ENCODE measurements at regions not wholly inside any gene's neighbourhood (a gene's known extent, or its start where the extent isn't known, plus 50 kb on each side); places are given as distances from the start of the nearest gene placed in this dataset.

- ChIA-PET CTCF (no interaction called here), POLR2A (no interaction called here)
Observed at GRCh38 chr2:59458800-59459199, 1094.7 kb downstream of the BCL11A start.

GRCh38 chr2:59456285-59456684, 1097.2 kb downstream of the BCL11A start:
- ChIA-PET CTCF (no interaction called here), POLR2A (no interaction called here)

GRCh38 chr2:59449274-59449673, 1104.2 kb downstream of the BCL11A start:
- ChIA-PET CTCF (no interaction called here), POLR2A (no interaction called here)

GRCh38 chr2:59440491-59440890, 1113.0 kb downstream of the BCL11A start:
- CTCF ChIA-PET: no interaction called here
- POLR2A ChIA-PET: interaction anchor here (0.7 kb wide), 1 partner anchor 127 kb away, joined by 10 read pairs; no protein-coding TSS in a partner anchor

DNA sequence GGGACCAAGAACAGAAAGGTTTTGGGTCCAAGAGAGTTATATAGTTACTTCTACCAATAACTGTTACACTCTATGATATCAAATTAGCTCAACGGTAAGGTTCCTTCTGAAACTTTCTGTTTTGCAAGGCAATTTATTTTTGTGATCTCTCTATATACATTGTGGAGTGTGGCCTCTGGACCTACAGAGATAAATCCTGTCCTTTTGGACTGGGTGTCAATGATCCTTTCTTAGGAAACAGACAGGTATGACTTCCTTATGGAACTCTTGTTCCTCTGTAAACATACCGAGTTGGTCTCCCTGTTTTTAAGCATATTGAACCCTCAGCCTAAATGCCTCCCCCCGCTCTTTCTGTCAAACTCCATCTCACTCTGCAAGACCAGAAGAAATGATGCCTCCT, 1117.8 kb downstream of the BCL11A start:
- ChIA-PET POLR2A (no interaction called here), CTCF (no interaction called here)

DNA sequence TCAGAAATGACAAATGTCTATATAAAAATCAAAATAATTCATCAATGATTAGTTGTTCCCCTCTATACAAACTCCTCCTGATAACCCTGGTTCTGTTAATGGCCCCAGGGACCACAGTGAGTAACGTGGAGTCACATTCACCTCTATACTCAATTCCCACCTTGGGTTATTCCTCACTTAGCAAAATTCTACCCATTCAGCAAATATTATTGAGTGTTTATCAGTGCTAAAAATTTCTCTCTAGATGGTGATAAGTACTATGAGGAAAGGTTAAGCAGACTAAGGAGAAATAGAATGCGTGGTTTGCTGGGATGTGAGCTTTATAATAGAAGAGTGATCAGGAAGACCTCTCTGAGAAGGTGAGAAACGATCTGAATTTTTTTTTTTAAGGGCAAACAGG, 1124.5 kb downstream of the BCL11A start:
- POLR2A ChIA-PET: no interaction called here
- CTCF ChIA-PET: no interaction called here

- ChIA-PET CTCF (no interaction called here), POLR2A (no interaction called here)
Observed at GRCh38 chr2:59427980-59428379, 1125.5 kb downstream of the BCL11A start.

DNA sequence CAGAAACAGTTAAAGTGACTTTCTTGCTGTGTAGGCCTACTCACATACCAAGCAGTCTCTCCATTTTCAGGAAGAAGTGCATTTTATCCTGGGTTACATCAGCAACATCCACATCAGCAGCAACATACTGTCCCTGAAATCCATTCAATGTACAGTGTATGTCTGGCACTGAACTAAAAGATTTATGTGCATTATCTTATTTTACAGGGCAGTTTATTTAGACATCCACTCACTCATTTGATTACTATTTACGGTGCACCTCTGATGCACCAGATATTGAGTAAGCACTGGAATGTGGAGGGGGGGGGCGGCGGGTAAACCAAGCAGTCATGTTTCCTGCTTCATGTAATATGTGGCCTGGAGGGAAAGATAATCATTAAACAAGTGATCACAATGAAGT, 1128.2 kb downstream of the BCL11A start:
- POLR2A ChIA-PET: no interaction called here
- CTCF ChIA-PET: no interaction called here

GRCh38 chr2:59413751-59414570, 1139.5 kb downstream of the BCL11A start:
- CTCF ChIA-PET: no interaction called here
- POLR2A ChIA-PET: no interaction called here

DNA sequence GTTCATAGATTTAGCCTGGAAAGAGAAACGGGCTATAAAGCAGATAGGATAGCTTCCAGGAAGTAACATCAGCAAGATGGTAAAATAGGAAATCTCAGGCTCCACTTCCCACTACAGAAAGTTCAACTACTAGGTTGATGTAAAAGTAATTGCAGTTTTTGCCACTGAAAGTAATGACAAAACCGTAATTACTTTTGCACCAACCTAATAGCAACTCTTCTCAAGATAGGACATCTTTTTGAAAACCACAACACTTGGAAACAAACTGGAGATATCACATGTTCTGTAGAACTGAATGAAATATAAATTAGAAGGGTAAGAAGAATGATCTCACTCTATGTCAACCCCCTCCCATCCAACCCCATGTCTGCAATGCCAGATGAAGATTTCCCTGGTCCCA, 1154.3 kb downstream of the BCL11A start:
- ChIA-PET POLR2A (no interaction called here), CTCF (no interaction called here)

GRCh38 chr2:59398081-59398480, 1155.4 kb downstream of the BCL11A start:
- CTCF ChIA-PET: no interaction called here

GRCh38 chr2:59395119-59395518, 1154.0 kb upstream of the FANCL start:
- CTCF ChIA-PET: no interaction called here
- POLR2A ChIA-PET: no interaction called here

More at GRCh38 chr2:59398081-59398480, 1155.4 kb downstream of the BCL11A start:
- POLR2A ChIA-PET: no interaction called here

- CTCF ChIA-PET: no interaction called here
- POLR2A ChIA-PET: no interaction called here
Observed at GRCh38 chr2:59391896-59392295, 1150.8 kb upstream of the FANCL start.

DNA sequence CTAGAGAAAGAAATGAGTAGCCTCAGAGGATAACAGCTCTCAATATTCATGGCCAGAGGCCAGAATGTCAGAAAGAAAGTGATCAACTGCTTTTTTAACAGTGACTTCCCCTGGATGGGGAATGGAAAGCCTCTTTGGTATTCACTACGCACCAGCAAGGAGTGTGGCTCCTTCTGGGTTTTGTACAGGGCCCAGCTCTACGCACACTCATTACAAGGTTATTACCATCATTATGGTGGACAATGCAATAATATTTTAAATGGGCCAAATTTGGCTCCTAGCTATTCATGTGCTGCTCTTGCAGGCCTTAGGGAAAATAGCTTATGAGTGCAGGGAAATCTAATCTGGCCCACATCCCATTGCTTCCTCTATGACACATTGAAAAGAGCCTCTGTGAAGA, 1149.5 kb upstream of the FANCL start:
- ChIA-PET POLR2A (no interaction called here), CTCF (no interaction called here)

GRCh38 chr2:59389240-59389639, 1148.1 kb upstream of the FANCL start:
- POLR2A ChIA-PET: no interaction called here
- CTCF ChIA-PET: no interaction called here

GRCh38 chr2:59385971-59386370, 1144.8 kb upstream of the FANCL start:
- ChIA-PET POLR2A (no interaction called here), CTCF (no interaction called here)

DNA sequence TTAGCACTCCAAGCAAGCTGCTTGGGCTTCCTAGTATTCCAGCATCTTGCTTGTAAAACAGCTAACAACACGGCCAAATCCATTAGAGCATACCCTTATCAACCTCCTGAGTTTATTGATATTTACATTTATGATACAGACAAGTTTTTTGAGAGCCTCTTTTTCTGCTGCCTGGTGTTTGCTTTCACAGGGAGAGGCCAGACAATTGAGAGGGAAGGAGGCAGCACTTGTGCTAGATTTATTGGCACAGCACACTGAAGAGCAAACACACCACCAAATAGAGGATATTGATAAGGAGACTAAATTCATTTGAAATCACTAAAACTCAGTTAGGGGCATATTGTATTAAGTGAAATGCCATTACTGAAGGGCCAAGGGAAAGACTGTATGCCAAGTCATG, 1142.3 kb upstream of the FANCL start:
- POLR2A ChIA-PET: no interaction called here
- CTCF ChIA-PET: no interaction called here

- POLR2A ChIA-PET: no interaction called here
- CTCF ChIA-PET: no interaction called here
Observed at GRCh38 chr2:59378127-59378526, 1137.0 kb upstream of the FANCL start.

DNA sequence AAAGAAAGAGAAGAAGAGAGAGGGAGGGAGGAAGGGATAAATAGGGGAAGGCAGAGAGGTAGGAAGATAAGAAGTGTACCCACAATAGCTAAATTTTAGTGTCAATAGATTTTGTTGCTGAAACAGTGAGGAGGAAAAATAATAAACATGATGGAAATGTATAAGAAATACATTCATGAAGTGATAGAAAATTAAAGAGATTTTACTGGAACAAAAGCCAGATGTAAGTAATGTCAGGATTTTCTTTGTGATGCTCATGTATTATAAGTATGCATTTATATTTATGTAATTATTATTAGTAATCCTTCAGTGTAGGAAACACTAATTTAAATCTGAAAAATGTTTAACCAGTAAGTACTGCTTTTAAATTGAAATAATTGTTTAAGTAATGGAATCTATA, 1125.2 kb upstream of the FANCL start:
- ChIA-PET CTCF (no interaction called here), POLR2A (no interaction called here)

GRCh38 chr2:59354498-59354897, 1113.4 kb upstream of the FANCL start:
- POLR2A ChIA-PET: no interaction called here
- CTCF ChIA-PET: no interaction called here

DNA sequence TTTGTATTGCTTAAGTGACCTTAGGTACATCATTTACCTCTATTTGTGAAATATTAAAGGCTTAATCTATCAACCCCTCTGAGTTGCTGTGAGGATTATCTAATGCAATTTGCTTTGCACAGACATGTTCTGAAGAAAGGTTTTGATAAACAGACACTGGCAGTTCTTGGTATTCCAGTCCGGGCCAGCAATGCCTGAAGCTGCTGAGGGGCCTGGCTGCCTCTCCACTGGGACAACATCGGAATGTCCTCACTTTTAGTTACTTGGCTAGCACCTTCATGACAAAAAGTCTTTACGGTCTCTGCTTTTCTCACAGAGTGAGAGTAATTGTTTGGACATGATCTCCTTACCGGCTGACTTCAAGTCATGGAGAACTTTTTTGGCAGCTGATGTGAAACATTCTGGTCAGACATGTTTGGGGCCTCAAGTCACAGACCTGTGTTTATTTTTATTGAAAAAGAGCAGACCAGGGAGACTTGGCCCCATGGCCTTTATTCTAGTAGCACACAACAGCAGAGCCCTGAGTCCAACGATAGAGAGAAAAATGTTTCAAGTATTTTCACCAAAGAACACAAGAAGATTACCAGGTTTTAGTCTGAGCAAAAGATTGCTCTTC, 1112.3 kb upstream of the FANCL start:
- POLR2A ChIA-PET: no interaction called here
- CTCF ChIA-PET: no interaction called here

- CTCF ChIA-PET: no interaction called here
- POLR2A ChIA-PET: no interaction called here
Observed at GRCh38 chr2:59342166-59342565, 1101.0 kb upstream of the FANCL start.

Measured in activated CD8-positive, alpha-beta memory T cell treated with anti-CD3 and anti-CD28 coated beads for 36 hours (primary cell).